NCI-H1105 treated with DMSO at 0.1 percent for 48 hours (cell line): ENCODE measurements at regions not wholly inside any gene's neighbourhood (a gene's known extent, or its start where the extent isn't known, plus 50 kb on each side); places are given as distances from the start of the nearest gene placed in this dataset.
"Not testable (repeated sequence)": the region's sequence is repeated elsewhere in the genome, so short reads cannot be mapped to it uniquely, and the experiment has no call there.

ENCODE experiments used
- DNase-seq: peaks from one replicate; lab custom pipeline; 2025; lab: John Stamatoyannopoulos, UW

GRCh38 chr18:59038295-59039039 lies 101.2 kb upstream of the SEC11C start:
- no peak for DNase-seq

GRCh38 chr18:59039040-59039320 lies 100.7 kb upstream of the SEC11C start:
- not testable (repeated sequence) for DNase-seq

DNA sequence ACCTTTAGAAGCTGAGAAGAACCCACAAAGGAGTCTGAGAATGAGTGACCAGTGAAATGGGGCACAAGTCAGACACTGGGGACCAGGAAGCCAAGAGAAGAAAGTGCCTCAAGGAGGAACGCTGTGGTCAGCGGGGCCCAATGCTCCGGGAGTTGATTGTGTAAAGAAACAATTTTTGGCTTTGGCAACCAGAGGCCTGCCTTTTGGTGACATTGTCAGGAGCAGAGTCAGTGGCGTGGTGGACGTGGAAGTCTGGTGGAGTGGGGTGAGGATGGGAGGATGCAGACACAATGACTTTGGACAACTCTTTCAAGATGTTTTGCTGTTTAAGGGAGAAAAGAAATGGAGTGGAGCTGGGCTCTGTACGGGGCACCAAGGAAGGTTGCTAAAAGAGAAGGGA lies 100.2 kb upstream of the SEC11C start:
- DNase-seq: no peak

- DNase-seq: no peak
Measured at GRCh38 chr18:59040770-59041148, 98.9 kb upstream of the SEC11C start.

DNA sequence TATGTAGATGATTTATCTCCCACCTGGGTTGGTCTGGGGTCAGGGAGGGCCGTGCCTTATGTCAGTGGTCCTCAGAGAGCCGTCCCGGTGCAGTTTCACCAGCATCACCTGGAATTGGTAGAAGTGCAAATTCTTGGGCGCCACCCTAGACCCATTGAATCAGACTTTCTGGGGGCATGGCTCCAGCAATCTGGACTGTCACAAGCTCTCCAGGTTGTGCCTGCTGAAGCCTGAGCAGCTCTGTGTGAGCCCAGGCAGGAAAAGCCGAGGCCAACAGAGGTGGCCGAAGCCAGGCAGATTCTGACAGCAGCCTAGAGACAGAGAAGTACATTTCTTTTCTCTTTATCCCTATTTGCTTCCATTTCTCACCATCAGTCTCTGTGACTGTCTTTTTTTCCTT lies 98.4 kb upstream of the SEC11C start:
- DNase-seq: no peak

- DNase-seq: no peak
Measured at GRCh38 chr18:59041819-59042815, 97.6 kb upstream of the SEC11C start.

- DNase-seq: no peak
Measured at GRCh38 chr18:59044855-59045254, 94.8 kb upstream of the SEC11C start.

DNA sequence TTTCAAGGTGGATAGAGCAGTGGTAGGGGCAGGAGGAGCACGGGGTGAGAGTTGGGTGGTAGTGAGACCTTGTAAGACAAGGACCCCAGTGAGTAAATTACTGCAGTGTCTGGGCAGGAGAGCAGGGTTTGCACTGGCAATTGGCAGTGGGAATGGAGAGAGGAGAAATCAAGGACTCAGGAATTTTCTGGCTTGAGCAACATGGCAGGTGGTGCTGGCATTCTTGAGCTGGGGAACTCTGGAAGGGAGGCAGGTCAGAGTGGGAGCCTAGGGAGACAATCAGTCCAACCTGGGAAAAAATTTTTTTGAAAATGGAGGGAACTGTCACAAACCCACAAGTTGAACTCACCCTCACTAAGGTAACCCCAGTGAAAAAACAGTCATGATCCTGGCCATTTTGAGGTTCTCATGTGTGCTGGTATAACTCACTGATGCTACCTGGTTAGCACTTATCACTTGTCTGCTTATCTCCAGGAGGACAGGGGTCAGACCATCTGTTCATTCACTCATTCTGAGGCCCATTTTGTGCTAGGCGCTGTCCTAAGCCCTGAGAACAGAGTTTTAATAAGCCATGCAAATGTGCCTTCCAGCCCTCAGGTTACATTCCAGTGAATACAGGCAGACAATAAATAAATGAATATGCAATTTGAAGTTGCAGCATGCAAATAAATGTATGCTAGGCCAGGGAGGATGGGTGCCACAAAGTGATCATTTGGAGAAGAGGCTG lies 92.2 kb upstream of the SEC11C start:
- DNase-seq: no peak

- DNase-seq: no peak
Measured at GRCh38 chr18:59048048-59048363, 91.7 kb upstream of the SEC11C start.

DNA sequence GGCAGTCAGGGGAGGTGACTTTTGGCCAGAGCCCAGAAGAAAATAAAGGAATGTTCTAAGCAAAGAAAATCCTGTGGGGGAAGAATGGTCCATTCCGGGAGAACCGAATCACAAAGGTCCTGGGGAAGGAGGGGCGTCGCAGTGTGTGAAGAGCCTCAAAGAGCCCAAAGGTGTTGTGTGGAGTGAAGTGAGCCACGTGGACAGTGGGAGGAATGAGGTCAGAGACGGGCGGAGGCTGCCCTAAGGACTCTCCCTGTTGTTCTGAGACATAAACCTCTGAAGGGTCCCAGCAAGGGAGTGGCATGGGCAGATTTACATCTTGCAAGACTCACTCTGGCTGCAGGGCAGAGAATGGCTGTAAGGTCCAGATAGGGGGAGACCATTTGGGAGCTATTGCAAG lies 91.3 kb upstream of the SEC11C start:
- no peak for DNase-seq

DNA sequence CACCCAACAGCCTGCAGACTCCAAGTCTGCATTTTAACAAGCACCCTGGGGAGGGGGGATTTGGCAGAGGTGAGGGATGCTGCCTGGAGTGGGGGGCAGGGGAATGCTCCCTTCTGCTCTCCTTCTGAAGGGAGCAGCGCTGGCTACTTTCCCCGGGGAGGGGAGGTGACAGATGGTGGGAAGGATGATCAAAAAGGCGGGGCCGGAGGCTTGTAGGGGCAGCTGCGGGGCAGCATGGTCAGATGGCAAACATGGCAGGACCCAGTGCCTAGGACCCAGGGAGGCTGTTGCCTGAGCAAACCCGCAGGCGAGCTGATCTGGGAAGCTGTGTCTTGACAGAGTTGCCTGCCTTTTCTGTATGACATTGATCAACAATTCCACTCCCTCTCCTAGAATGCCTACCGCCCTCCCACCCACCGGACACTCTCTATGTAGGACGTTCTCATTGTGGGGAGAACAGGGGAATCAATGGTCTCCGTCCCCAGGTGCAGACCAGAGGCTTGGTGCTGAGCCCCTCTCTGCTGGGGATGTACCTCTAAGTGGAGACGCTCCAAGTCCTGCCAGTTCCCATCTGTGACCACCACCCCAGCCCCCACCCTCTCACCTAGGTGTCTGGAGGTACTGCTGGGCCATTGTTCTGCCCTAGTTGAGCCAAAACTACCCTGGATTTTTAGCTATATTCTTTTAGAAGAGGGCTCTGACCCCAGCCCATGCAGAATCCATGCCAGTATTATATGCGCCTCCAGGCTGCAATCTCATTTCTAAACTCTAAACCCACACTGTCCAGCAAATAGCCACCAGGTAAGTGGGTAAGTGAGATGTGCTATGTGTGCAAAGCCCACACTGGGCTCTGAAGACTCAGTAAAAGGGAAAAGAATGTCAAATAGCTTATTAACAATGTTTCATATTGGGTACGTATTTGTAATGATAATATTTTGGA lies 89.7 kb upstream of the SEC11C start:
- no peak for DNase-seq

- DNase-seq: no peak
Measured at GRCh38 chr18:59050661-59051057, 89.0 kb upstream of the SEC11C start.

DNA sequence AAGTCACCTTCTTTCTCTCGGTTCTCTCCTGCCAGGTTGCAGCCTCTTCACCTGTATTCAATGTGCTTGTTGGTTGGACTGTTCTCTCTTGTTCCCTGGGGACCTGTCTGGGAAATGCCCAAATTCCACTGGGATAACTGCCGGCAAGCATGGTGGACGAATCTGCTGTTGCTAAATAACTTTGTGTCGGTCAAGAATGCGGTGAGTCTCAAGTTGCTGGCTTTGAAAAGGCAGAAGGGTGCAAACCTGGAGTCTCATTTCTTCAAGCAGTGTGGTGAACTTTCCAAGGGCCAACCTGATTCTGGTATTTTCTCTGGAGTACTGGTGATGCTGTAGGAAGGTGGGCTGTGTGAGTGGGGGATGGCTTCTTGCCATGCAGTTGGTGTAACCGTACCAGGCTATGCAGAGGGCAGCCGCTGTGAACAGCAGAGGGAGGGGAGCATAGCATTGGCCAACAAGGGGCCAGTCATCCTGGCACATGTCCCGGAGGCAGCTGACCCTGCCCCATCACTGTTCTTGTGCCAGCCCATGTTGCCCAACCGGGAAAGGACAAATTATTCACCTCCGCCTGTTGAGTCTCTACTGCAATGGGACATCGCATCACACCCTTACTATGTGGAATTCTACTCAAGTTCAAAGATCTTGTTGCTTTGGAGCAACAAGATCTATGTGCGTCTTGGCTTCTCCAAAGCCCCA lies 88.1 kb upstream of the SEC11C start:
- DNase-seq: no peak

- no peak for DNase-seq
Measured at GRCh38 chr18:59052965-59053820, 86.5 kb upstream of the SEC11C start.

DNA sequence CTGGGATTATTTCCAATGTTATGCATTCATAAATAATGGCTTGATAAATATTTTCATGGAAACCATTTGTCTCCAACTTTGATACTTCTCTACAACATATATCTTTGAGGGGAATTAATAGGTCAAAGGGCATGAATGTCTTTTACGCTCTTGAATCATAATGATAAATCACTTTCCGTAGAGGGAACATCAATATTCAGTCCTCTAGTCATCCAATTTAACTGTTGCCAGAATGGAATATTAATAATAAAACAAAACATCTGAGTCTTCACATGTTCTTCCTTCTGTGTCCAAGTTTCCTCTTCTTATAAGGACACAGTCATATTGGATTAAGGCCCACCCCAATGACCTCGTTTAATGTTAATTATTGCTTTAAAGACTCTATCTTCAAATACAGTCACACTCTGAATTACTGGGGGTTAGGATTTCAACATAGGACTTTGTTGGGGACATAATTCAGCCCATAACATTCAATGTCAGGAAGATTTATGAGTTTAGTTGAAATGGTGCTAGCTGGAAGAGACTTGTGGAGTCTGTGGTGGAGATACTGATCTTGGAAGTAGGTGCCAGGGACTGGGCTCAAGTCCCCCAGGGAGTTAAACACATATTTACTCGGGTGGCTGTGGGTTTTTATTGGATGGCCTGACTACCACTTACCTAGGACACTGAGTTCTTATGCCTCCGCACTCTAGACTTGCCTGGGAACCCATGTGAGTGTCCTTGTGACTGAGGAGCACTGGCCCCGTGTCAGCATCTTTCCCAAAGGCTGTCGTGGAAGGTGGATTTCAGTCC lies 85.0 kb upstream of the SEC11C start:
- no peak for DNase-seq

- DNase-seq: no peak
Measured at GRCh38 chr18:59055345-59056032, 84.2 kb upstream of the SEC11C start.

GRCh38 chr18:59056706-59057492 lies 82.8 kb upstream of the SEC11C start:
- DNase-seq: peak; percentile 35

DNA sequence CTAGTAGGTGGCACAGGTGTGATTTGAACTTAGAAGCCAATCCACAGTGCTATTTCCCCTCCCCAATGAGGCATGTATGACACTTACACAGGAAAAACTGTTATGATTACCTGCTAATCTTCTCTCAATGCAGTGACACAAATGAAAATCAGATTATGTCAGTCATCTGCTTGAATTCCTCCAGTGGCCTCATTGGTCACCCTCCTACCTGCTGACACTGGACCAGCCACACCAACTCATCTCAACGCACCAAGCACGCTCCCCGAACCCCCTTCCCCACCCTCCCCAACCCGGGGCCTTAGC lies 82.2 kb upstream of the SEC11C start:
- DNase-seq: no peak
